ENCODE measurements at regions not wholly inside any gene's neighbourhood (a gene's known extent, or its start where the extent isn't known, plus 50 kb on each side); places are given as distances from the start of the nearest gene placed in this dataset.
"Not testable (repeated sequence)": the region's sequence is repeated elsewhere in the genome, so short reads cannot be mapped to it uniquely, and the experiment has no call there.

- no peak for DNase-seq (ENCODE audit: extremely low read depth, low read depth)
- TF ChIP-seq, protein P1, sequence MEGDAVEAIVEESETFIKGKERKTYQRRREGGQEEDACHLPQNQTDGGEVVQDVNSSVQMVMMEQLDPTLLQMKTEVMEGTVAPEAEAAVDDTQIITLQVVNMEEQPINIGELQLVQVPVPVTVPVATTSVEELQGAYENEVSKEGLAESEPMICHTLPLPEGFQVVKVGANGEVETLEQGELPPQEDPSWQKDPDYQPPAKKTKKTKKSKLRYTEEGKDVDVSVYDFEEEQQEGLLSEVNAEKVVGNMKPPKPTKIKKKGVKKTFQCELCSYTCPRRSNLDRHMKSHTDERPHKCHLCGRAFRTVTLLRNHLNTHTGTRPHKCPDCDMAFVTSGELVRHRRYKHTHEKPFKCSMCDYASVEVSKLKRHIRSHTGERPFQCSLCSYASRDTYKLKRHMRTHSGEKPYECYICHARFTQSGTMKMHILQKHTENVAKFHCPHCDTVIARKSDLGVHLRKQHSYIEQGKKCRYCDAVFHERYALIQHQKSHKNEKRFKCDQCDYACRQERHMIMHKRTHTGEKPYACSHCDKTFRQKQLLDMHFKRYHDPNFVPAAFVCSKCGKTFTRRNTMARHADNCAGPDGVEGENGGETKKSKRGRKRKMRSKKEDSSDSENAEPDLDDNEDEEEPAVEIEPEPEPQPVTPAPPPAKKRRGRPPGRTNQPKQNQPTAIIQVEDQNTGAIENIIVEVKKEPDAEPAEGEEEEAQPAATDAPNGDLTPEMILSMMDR (IDR thresholded peaks at IDR 0.05; ENCODE audit: low read depth, low read length) = no peak
Measured at GRCh38 chrX:74117962-74118902, 185.7 kb upstream of the ZCCHC13 start.

DNA sequence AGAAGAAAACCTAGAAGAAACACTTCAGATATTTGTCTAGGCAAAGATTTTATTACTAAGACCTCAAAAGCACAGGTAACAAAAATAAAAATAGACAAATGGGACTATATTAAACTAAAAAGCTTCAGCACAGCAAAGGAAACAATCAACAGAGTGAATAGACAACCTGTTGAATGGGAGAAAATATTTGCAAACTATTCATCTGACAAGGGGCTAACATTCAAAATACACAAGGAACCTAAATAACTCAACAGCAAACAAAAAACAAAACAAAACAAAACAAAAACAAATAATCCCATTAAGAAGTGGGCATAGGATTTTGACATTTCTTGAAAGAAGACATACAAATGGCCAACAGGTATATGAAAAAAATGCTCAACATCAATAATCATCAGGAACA, 192.7 kb upstream of the ZCCHC13 start:
- DNase-seq (ENCODE audit: extremely low read depth, low read depth) = no peak
- TF ChIP-seq, protein P1 (IDR thresholded peaks at IDR 0.05; ENCODE audit: low read depth, low read length) = no peak

GRCh38 chrX:74107666-74108065, 196.3 kb upstream of the ZCCHC13 start:
- no peak for DNase-seq (ENCODE audit: extremely low read depth, low read depth)
- TF ChIP-seq, protein P1 (IDR thresholded peaks at IDR 0.05; ENCODE audit: low read depth, low read length) = no peak

DNA sequence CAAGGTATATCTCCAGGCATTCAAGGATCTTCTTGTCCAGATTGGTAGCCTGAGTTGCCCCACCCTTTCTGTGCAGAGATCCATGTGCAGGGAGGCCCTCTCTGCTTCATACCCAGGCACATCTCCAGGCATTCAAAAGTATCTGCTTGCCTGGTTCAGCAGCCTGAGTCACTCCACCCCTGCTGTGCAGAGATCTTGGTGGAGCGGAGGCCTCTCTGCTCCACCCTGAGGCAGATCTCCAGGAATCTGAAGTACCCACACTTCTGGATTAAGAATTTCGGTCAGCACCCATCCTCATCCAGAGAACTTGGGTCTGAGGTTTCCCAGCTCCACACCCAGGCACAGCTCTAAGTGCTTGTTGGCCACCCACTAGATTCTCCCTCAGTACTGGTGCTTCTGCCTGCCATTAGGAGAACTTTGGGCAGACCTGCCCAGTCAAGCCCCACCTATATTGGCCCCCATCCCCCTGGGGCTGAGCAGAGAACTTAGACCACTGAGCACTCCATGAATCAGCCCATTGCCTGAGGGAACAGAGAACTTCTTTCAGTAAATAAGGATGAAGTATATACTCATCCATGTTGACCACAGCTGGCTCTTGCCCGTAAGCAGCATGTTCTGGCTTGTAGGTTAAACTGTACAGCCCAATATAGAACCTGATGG, 199.5 kb upstream of the ZCCHC13 start:
- TF ChIP-seq, protein P1 (IDR thresholded peaks at IDR 0.05; ENCODE audit: low read depth, low read length) = no peak
- no peak for DNase-seq (ENCODE audit: extremely low read depth, low read depth)

DNA sequence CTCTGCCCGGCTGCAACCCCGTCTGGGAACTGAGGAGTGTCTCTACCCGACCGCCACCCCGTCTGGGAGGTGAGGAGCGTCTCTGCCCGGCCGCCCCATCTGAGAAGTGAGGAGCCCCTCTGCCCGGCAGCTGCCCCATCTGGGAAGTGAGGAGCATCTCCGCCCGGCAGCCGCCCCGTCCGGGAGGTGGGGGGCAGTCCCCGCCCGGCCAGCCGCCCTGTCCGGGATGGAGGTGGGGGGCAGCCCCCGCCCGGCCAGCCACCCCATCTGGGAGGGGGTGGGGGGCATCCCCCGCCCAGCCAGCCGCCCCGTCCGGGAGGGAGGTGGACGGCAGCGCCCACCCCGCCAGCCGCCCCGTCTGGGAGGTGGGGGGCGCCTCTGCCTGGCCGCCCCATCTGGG, 205.6 kb upstream of the ZCCHC13 start:
- not testable (repeated sequence) for DNase-seq (ENCODE audit: extremely low read depth, low read depth)

GRCh38 chrX:74090049-74090448, 213.9 kb upstream of the ZCCHC13 start:
- no peak for DNase-seq (ENCODE audit: extremely low read depth, low read depth)
- TF ChIP-seq, protein P1 (IDR thresholded peaks at IDR 0.05; ENCODE audit: low read depth, low read length) = no peak

- TF ChIP-seq, protein P1 (IDR thresholded peaks at IDR 0.05; ENCODE audit: low read depth, low read length) = no peak
Measured at GRCh38 chrX:74085642-74086236, 218.2 kb upstream of the ZCCHC13 start.

More at GRCh38 chrX:74085642-74086236, 218.2 kb upstream of the ZCCHC13 start:
- DNase-seq (ENCODE audit: extremely low read depth, low read depth) = no peak

Data from AG09319 (cell line).